Stimulated activated naive CD4-positive, alpha-beta T cell (primary cell): ENCODE measurements at regions not wholly inside any gene's neighbourhood (a gene's known extent, or its start where the extent isn't known, plus 50 kb on each side); places are given as distances from the start of the nearest gene placed in this dataset.

Source experiments
- DNase-seq, 6 experiments: peaks; one replicate each; lab custom pipeline; 2025; lab: John Stamatoyannopoulos, UW

GRCh38 chr11:92276773-92277172 is 52.2 kb downstream of the FAT3 start:
- DNase-seq: no peak

DNA sequence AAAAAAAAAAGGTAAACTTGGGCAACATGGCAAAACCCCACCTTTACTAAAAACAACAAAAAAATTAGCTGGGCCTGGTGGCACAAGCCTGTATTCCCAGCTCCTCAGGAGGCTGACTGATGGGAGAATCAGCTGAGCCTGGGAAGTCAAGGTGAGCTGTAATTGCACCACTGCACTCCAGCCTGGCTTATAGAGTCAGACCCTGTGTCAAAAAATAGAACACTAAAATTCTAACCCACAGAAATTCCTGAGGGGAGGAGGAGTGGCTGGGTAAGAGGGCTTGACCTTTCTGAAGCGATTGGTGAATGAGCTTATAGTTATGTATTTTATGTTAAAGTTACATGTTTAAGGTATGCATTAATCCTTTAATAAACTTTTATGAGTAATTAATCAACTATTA is 53.3 kb downstream of the FAT3 start:
- no peak for DNase-seq

DNA sequence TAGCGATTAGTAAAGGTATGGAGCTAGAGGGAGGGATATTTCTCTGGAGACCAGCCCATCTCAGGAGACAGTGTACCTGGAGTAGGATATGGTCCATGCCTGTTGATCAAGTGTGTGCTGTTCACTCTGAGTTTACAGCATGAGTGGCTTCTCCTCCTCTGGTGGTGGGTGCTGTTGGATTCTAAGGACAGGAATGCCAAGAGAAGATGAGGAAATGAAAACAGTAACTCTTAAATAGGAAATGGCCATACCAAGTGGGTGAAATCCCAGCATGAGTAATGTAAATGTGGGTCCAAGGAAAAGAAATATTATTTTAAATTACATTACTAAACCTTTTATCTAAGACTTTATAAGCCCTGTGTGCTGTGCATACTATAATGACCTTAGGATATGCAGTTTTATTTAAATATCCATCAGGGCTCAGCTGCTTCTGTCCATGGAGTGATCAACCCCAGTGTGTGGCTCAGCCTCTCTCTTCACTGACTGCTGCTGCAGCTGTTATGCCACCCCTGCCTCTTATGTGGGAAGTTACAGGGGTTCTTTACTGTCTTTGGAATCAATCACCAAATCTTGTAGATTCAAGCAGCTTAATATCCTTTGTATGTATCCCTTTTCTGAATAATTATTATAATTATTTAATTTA is 54.3 kb downstream of the FAT3 start:
- no peak for DNase-seq

DNA sequence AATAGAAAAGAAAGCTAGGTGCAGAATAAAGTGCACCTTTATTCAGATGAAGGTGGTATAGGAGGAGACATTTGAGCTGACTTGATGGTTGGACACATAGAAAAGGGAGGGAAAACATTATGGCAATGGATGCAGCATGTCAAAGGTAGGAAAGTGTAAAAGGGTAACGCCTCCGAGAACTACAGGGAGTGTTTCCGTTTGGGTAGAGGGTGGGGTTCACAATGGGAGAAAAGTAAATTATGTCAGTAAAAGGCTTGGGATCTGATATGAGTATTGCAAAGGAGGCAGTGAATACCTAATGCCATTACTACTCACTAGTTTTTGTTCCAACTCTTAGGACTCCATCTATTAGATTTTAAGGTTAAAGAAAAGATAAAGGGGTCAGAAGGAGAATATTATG is 59.5 kb downstream of the FAT3 start:
- DNase-seq: no peak

DNA sequence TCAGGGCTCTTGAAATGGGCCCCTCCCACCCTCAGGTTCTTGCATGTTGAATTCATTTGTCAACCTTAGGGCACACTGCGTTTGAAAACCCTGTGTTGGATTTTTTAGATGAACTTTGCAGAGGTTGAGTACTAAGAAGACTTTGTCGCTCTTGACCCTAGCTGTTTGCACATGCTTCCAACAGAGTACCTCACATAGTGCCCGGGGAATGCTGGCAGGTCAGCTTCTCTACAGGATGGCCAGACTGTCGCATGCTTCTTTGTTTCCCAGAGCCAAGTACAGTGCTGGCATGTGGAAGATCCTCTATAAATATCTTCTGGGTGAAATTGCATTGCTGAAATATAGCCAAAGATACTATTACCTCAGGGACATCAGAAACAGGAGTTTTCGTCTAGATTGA is 59.9 kb downstream of the FAT3 start:
- DNase-seq: no peak

GRCh38 chr11:92285776-92286175 is 61.2 kb downstream of the FAT3 start:
- no peak for DNase-seq

DNA sequence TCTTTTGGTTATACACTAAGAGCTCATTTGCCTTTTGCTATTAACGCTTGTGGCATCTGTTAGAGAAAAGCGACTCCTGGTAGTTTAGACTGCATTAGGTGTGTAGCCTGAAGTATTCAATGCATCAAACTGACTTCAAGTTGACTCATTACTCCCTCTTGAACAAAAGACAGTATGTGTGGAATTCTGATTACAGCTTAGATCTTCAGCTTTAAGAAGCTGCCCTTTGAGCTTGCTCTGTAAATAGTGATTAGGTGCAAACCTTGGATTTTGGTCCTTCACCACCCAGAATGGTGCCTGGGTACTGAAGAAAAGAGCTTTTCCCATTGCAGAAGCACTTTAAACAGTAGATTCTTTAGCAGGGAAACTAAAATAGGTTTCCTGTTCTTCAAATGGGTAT is 62.1 kb downstream of the FAT3 start:
- no peak for DNase-seq

DNA sequence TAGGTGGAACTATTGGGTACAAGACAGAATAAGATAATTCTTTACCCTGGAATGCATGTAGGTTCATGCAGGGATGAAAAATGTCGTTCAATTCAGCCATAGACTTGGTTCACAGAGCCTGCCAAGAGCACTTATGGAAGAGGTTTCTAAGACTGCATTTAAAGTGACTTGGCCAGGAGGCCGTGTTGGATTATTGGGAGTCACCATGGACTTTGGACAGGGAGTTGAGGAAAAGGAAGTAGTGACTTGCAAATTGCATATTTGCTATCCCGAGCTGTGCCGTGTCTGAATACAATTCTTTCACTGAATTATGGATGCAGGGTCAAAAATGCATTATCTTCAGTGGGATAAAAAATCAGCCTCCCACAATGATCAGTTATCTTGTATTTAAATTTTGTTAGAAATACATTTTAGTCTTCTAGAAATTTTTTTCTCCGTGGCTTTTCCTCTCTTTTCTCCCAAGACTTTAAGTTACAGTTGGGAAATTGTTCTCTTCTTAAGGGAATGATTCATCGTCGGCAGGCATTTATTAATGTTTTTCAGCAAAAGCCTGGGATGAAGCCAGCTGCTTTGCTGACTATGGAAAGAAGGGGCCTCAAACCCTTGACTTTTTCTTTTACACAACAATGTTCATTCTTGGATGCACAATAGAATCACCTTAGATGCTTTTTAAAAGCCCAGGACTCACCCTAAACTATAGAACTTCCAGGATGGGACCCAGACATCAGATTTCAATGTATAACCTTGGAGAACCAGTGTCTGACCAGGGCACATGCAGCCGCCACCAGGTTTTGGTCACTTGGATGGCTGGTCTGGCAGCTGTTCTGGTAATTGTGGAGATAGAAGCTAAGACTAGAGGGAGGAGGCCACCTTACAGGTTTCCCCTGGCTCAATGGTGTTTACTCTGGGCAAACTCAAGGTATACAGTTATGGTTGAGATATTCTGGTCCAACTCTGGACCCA is 70.8 kb downstream of the FAT3 start:
- no peak for DNase-seq

GRCh38 chr11:92296138-92296515 is 71.5 kb downstream of the FAT3 start:
- DNase-seq: no peak

DNA sequence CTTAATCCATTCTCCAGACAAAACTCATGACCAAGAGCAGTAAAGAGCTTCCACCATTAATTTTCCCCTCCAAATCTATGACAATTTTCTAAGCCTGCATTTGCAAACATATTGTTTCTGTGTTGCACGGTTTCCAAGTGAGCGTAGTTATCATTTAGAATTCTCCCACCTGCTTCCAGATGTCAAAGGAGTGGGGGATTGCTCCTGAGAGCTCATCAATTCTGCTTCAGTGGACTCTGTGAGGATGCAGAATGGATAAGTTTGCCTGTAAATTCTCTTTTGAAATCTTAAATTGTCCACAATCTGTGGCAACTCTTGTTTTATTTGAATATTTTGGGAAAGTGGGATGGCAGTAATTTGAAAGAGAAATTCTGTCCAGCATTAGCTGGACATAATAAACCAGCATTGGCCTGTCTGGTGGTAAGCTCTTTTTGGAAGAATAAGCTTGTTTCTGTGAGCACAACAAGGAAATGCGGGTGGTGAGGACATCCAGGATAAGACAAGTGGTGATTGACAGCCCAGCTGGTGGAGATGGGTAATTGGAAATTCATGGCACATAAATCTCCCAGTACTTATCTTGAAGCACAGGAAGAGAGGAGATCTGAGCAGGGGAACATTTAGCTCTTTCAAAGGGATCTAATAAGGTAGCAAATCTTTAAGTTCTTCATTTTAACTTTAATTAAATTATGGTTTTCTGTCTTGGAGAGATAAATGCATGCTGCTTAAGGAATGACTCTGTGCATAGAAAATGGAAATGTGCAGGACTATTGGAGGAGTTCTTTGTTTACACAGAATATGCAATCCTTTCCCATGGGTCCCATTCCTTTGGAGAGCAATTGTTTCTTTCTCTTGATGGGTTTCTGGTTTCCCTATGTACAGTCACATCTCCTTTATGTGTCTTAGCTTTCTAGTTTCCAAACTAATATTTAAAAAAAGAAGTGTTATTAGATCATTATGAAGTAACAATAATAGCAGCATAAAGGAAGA is 73.2 kb downstream of the FAT3 start:
- DNase-seq: no peak

DNA sequence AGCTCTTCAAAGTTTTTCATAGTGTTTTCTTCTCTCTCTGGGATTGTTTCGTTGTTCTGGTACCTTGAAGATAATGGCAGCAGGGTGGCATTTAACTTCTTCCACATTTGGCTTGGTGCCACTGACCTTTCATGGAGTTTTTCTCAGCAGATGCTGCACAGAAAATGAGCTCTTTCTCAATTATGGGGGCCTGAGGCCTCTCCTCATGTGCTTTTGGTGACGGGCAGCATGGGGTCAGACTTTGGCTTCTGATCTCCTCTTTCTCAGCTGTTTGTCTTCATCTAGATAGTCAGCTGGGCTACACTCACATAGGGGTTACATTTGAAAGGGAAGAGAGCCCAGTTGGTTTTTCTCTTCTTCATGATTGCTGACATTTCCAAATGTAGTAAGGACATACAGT is 76.3 kb downstream of the FAT3 start:
- DNase-seq: no peak

DNA sequence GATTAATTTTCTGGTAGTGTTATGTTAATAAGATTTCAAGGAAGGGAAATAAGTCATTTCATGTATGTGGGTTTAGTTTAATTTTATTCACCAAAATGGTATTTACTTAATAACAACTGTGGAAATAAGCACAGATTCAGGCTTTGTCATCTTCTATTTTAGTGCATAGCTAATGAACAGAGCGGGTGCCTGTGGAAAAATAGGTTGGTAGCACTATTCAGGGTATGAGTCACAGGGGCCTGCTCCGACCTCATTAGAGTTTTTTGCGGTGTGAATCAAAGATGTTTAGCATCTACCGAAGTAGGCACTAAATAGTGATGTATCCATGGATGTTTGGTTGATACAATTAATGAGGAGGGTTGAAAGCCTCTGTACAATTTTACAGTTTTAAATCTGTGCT is 78.2 kb downstream of the FAT3 start:
- DNase-seq: no peak

DNA sequence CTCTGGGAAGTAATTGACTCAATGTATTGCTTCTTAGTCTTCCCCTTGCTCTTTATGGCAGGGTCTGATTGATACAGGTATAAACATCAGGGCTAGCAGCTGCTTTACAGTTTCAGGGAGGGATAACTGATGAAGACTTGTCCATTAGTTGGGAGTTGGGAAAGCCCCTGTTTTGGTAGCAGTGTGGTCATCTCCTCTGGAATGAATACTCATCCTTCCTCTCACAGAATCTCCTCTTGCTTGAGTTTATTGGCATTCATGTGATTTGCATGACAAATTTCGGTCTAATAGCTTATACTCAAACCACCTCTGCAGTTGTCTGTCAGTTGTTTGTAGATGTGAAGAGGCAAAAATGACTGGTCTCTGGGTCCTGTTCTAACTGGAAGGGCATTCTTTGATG is 79.7 kb downstream of the FAT3 start:
- no peak for DNase-seq

- DNase-seq: no peak
Measured at GRCh38 chr11:92306966-92307510, 82.4 kb downstream of the FAT3 start.

DNA sequence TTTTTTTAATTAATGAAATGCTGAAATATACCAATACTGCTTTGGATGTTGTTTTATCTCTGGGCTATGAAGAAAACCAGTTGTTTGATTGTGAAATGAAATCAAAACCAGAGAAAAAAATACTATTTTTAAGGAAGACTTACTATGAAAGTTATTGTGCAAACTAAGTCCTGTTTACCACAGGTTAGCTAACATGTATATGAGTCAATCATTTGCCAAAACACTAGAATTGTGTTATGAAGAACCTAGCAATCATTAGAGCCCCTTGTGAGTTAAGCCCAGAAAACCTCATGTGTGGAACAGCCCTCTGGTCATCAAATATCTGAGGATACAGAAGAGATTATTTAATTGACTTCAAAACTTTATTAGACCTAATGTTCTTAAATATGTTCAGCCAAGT is 83.7 kb downstream of the FAT3 start:
- no peak for DNase-seq

GRCh38 chr11:92311616-92312449 is 87.2 kb downstream of the FAT3 start:
- DNase-seq: no peak

DNA sequence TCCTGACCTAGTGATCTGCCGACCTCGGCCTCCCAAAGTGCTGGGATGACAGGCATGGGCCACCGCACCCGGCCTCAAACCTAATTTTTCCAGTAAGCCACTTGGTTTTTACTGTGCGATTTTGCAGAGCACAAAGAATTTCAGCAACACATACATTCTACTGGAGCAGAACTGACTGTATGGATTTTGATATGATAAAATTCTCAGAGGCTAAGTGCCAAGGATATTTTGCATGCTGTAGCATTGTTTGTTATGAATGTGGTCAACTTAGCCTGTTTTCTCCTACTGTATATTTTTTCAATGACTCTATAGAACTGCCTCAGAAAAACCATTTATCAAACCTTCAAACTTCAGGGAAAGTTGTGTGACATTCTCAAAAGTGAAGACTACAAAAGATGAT is 89.2 kb downstream of the FAT3 start:
- DNase-seq: no peak

DNA sequence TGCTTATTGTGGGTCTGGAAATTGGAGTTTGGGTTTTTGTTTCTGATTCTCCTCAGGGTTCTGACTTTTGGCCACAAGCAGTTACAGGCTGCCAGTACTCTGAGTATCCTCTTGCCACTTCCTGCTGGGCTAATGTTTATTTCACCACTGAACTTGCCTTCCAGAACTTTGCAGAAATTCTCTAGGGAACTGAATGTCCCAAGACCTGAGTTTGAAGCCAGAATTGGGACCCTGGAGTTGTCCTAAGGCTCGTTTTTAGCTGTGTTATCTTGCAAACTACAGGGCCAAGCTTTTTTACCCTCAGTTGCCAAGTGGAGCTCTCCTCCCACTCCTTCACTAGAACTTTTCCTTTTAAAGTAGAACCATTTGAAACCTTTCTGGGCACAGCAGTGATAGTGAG is 89.9 kb downstream of the FAT3 start:
- DNase-seq: no peak

DNA sequence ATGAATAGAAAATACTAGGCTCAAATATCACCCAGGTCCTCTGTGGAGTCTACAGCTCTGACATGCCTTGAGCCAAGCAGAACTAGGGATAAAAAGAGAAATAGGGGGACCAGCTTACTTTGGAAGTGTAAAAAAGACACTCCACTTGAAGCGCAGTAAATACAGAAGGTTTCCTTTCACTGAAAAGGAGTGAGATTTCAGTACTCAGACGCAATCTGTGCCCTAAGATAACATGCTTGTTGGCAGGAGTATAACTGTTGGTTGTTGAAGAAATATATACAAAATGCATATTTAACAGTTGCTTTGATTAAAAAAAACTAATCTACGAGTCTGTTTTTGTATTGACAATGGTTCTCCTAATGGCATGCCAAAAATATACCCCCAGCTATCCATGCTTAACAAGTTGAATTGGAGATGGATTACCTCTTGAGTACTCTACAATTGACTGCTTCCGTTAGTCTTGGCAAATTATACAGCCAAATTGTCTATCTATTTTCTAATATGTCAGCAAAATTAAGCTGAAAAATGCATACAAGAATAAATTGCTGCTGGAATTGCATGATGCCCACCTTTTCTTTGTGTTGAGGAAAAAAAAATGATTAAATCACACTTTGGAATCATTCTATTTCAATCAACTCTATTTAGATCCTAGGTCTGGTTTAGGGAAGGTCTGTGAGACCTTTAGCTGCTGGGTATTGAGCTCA is 91.6 kb downstream of the FAT3 start:
- no peak for DNase-seq

DNA sequence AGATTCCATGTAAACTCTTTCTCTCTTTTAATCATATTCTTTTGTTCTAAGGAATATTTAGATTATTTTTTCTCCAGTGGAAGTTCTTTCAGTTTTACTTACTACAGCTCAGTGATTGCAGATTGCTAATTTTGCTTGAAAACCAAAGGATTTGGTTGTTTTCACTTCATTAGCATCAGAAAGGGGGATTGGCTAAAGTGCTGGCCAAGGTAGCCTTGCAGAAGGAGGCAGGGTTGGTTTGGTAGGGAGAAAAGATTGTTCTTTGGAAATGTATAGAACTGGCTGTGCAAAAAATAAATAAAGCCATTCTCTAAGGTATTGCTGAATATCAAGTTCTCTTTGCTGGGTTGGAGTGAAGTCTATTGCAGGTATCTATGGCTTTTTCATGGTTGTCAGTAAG is 92.6 kb downstream of the FAT3 start:
- DNase-seq: no peak

DNA sequence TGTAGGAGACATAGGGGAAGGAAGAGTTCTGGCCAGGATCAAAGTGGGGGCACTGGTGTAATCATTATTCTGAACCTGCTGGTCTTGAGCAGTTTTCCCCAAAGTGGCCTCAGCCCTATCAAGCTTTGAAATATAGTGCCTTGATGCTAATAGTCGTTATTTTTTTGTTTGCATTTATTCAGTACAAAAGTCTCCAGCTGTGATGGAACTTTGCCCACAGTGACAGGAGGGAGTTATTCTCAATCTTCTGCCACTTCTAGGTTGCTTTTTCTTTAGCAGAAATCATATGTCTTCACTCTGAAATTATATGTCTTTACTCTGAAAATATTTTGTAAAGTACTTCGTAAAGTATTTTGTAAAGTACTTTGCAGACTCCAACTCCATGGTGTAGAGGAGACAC is 93.1 kb downstream of the FAT3 start:
- DNase-seq: no peak
